GM10266 (cell line): ENCODE measurements at regions not wholly inside any gene's neighbourhood (a gene's known extent, or its start where the extent isn't known, plus 50 kb on each side); places are given as distances from the start of the nearest gene placed in this dataset.
"Not testable (repeated sequence)": the region's sequence is repeated elsewhere in the genome, so short reads cannot be mapped to it uniquely, and the experiment has no call there.

Experiments used
- DNase-seq: peaks from one replicate; pipeline ENCODE4 v3.0.0; 2012; ENCODE audit errors: extremely low spot score
- CTCF ChIP-seq: IDR thresholded peaks from 2 replicates; pipeline ENCODE4 v1.5.1; 2012; ENCODE audit warnings: mild to moderate bottlenecking, low read depth; ENCODE audit not compliant: control insufficient read depth, insufficient read depth; ENCODE audit errors: missing control alignments

- no peak for TF ChIP-seq CTCF
- no peak for DNase-seq
These were observed 369.5 kb downstream of the PRELID2 start for GRCh38 chr5:145465474-145466263.

- no peak for TF ChIP-seq CTCF
- no peak for DNase-seq
These were observed 371.0 kb downstream of the PRELID2 start for GRCh38 chr5:145464171-145464570.

GRCh38 chr5:145463634-145464033 lies 371.5 kb downstream of the PRELID2 start:
- DNase-seq = no peak
- no peak for TF ChIP-seq CTCF

DNA sequence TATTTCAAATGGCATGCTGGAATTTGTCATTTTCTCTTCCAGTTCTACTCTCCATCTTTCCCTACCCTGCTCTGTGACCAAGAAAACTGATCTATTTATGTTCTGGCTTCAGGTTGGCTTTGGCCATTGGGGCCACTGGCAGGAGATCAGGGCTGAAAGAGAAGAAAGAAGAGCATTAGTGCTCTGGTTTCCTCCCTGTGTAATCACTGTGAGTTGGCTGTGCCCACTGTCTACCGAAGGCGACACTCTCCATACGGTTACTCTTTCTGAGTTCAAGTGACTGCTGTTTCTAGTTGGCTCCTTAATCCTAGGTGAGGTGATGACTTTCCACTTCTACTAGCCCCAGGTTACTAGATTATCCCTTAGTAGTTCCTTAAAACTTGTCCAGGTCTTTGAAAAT lies 372.6 kb downstream of the PRELID2 start:
- TF ChIP-seq CTCF = no peak
- DNase-seq = no peak

DNA sequence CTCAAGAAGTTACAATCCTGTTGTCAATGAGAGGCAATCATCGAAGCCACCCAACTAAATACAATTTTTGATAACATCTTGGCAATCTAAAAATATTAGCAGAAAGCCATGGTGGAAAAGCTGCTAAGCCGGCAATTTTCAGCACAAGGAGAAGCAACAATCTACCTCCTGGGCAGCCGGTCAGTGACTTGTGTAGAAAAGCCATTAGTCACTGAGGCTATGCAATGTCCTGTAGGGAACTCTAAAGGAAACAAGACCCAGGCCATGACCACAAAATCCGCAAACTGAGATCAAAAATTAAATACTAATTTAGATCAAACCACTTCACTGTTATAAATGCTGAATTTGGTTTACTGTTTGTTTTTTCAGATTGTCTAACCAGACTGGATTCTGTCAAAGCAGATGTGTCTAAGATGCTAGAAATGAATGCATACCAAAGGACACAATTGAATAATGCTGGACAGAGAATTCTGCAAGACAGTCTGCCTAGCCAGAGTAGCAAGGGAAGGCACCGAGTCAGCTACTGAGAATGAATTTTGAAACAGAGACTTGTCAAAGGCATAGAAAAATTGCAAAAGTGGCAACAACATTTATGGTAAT lies 384.8 kb downstream of the PRELID2 start:
- no peak for DNase-seq
- TF ChIP-seq CTCF = no peak

DNA sequence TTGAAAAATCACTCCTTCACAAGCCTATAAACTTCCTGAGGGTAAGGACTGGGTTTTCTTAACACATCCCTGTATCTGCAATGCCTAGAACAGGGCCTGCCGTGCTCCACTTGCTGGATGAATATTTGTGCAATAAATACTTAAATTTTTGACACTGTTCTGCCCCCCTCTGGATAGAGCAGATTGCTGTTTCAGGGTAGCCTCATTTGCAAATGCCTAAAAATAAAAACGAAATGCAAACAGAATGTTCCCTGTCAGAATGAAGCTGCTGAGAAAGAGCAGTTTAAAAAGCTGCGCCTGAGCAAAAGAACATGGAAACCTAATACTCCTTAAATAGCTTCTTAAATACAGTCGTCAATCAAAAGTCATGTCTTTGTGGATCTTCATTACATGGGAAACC lies 385.3 kb downstream of the PRELID2 start:
- no peak for DNase-seq
- no peak for TF ChIP-seq CTCF

DNA sequence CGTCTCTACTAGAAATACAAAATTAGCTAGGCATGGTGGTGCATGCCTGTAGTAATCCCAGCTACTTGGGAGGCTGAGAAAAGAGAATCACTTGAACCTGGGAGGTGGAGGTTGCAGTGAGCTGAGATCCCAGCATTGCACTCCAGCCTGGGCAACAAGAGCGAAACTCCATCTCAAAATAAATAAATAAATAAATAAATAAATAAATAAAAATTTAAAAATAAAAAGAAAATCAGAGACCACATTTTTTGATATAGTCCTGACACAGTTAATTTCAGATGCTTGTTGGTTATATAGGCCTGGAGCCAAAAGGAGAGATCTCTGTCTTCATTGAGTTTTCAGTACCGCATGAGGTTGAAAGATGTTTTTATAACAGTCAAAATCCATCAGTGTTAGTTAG lies 388.3 kb downstream of the PRELID2 start:
- not testable (repeated sequence) for DNase-seq
